ENCODE measurements at regions not wholly inside any gene's neighbourhood (a gene's known extent, or its start where the extent isn't known, plus 50 kb on each side); places are given as distances from the start of the nearest gene placed in this dataset.
"Not testable (repeated sequence)": the region's sequence is repeated elsewhere in the genome, so short reads cannot be mapped to it uniquely, and the experiment has no call there.

DNA sequence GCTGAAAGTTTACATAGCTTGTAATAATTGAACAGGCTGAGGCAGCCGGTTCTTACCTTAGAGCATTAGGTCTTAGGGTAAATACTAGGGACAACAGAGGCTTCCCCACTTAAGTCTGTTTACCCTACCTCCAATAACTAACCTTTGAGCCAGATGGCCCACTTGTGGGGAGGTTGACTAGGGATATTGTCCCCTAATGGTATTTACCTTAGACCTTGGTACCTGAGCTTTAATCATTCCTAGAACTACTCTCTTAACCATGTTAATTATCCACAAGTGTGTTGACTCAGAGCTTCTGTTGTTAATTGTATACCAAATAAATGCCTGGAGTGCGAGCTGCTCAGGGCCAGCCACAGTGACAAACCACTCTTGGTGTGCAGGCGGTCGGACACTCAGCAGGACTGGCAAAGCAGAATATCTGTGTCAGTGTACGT lies 299.2 kb downstream of the TRIML1 start:
- not testable (repeated sequence) for TF ChIP-seq POLR2A (IDR thresholded peaks at IDR 0.05; ENCODE audit: low read depth, low read length); TAF1 (IDR thresholded peaks at IDR 0.05; ENCODE audit: borderline replicate concordance, low read depth, low read length); POLR2AphosphoS5 (IDR thresholded peaks at IDR 0.05; ENCODE audit: low read depth, low read length)

Data from GM12892 (cell line).